ENCODE measurements at regions not wholly inside any gene's neighbourhood (a gene's known extent, or its start where the extent isn't known, plus 50 kb on each side); places are given as distances from the start of the nearest gene placed in this dataset.
"Not testable (repeated sequence)": the region's sequence is repeated elsewhere in the genome, so short reads cannot be mapped to it uniquely, and the experiment has no call there.

DNA sequence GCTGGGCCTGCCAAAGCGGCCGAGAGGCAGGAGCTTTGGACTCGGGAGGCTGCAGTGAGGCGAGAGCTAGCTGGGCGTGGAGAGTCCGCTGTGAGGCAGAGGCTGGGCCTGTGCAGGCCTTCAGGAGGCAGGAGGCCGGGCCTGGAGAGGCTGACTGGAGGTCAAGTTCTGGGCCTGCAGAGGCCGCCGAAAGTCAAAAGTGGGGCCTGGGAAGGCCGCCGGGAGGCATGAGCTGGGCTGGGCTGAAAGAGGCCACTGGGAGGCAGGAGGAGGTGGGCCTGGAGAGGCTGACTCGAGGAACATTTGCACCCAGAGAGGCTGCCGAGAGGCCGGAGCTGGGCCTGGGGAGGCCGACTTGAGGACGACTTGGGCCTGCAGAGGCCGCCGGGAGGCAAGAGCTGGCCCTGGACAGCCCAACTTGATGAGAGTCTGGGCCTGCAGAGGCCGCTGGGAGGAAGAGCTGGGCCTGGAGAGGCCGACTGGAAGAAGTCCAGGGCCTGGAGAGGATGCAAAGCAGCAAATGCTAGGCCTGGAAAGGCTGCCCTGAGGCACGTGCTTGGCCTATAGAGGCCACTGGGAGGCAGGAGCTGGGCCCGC is 72.7 kb upstream of the COBL start:
- not testable (repeated sequence) for DNase-seq

DNA sequence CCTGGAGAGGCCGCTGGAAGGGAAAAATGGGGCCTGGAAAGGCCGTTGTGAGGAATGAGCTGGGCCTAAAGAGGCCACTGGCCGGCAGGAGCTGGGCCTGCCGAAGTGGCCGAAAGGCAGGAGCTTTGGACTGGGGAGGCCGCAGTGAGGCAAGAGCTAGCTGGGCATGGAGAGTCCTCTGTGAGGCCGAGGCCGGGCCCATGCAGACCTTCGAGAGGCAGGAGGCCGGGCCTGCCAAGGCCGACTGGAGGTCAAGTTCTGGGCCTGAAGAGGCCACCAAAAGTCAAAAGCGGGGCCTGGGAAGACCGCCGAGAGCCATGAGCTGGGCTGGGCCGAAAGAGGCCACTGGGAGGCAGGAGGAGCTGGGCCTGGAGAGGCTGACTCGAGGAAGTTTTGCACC is 71.6 kb upstream of the COBL start:
- not testable (repeated sequence) for DNase-seq

DNA sequence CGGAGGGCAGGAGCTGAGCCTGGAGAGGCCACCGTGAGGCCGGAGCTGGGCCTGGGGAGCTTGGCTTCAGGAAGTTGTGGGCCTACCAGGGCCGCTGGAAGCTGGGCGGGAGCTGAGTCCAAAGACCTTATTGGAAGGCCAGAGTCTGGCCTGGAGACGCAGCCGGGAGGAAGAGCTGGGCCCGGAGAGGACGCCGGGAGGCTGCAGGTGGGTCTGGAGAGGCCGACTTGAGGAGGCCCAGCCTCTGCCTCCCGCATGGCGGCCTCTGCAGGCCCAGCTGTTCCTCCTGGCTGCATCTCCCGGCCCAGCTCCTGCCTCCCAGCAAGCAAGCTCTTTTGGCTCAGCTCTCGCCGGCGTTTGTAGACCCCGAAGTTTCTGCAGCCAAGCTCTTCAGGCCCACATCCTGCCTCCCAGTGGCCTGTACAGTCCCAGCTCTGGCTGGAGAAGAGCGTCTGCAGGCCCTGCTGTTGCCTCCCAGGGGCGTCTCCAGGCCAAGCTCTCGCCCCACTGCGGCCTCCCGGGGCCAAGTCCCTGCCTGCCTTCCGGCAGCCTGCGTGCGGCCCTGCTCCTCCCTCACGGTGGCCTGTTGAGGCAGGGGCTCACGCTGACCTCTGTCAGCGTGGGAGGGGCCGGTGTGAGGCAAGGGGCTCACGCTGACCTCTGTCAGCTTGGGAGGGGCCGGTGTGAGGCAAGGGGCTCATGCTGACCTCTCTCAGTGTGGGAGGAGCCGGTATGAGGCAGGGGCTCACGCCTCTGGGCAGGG is 70.4 kb upstream of the COBL start:
- DNase-seq, result not testable (repeated sequence)

DNA sequence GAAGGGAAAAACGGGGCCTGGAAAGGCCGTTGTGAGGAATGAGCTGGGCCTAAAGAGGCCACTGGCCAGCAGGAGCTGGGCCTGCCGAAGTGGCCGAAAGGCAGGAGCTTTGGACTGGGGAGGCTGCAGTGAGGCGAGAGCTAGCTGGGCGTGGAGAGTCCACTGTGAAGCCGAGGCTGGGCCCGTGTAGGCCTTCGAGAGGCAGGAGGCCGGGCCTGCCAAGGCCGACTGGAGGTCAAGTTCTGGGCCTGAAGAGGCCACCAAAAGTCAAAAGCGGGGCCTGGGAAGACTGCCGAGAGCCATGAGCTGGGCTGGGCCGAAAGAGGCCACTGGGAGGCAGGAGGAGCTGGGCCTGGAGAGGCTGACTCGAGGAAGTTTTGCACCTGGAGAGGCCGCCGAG is 69.6 kb upstream of the COBL start:
- DNase-seq, result not testable (repeated sequence)

DNA sequence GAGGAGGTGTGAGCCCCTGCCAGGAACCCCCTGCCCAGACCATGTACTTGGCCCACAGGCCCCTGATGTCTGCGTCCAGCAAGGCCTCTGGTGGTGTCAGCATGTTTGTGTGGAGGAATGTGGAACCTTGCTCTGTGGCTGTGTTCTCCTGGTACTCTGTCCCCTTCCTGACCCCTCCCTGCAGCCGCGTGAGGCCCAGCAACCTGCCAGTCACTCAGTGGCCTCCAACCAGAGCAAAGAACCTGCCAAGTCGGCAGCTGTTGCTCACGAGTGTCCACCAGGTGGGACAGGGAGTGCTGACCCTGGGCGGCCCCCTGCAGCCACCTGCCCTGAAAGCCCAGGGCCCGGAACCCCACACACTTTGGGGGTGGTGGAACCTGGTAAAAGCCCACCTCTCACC is 65.6 kb upstream of the COBL start:
- not testable (repeated sequence) for DNase-seq

DNA sequence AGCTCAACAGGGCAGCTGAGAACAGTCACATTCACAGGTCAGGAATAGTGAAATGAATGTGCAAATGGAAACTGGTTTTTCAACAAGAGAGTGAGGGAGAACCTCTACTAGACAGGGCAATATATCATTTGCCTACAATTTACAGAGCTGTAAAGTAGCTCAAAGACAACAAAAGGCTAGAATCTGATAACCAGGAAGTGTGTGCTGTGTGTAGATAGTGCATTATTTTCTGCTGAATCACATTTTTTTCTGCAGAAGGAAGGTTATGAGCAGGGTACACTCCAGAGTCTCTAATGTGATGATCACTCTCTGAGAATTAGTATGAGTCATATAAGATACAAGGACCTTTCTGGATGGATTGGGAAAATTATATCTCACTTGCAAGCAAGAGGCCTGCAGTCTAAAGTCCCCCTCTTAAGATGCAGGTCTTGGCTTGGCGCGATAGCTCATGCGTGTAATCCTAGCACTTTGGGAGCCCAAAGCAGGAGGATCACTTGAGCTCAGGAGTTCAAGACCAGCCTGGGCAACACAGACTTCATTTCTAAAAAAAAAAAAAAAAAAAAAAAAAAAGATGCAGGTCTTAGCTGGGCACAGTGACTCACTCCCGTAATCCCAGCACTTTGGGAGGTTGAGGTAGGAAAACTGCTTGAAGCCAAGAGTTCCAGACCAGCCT is 59.9 kb upstream of the COBL start:
- DNase-seq, result no peak

DNA sequence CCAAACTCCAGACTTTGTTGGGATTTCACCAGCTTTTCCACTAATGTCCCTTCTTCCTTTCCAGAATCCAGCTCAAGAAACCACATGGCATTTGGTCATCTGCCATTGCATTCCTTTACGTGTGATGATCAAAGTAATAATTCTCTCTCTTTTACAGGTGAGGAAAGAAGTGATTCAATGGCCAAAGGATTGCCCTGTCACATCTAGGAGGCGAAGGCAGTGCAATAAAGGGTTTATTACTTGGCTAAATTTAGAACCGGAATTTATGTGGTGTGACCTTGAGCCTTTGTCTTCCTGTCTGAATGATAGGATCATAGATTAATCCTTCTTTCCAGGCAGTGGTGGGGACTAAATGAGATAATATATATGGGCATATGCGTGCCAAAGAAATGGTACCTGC is 58.3 kb upstream of the COBL start:
- DNase-seq, result no peak

DNA sequence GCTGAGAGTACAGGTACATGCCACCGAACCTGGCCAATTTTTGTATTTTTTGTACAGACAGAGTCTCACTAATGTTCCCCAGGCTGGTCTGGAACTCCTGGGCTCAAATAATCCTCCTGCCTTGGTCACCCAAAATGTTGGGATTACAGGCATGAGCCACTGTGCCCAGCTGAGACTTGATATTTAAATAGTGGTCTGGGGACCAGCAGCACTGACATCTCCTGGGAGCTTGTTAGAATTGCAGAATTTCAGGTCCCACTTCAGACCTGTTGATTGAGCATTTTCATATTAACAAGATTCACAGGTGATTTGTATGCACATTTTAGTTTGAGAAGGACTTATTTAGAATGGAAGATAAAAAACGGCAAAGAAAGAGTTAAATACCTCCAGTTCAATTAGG is 57.0 kb upstream of the COBL start:
- DNase-seq, result not testable (repeated sequence)

DNA sequence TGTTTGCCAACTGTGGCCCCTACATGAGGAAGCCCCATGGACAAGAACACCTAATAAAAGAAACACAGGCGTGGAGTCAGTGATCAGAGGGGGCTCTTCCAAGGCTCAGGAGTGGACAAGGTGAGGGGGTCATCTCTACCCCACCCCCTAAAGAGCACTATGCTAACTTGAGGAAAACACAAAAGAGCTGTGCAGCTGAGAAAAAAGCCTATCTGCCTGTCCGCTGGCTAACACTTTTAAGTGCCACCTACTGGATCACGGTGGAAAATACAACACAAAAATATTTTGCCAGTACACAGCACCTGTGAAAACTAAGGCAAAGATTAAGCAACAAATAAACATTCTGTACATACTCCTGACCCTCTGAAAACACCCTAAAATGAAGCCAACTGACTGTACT is 53.1 kb upstream of the COBL start:
- no peak for DNase-seq

DNA sequence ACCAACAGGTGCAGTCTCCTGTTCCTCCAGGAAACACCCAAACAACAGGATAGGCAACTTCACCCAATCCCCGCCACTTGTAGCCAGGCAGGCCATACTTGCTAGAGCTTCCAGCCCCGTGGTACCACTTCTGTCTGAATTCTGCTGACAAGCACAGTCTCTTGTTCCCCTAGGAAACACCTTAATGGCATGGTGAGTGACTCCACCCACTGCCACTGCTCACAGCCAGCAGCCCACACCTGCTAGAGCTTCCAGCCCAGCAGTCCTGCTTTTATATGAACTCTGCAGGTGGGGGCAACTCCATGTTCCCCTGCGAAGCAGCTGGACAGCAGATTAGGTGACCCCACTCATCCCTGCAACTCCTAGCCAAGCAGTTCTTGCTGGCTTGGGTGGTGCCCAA is 52.6 kb upstream of the COBL start:
- DNase-seq, result not testable (repeated sequence)

DNA sequence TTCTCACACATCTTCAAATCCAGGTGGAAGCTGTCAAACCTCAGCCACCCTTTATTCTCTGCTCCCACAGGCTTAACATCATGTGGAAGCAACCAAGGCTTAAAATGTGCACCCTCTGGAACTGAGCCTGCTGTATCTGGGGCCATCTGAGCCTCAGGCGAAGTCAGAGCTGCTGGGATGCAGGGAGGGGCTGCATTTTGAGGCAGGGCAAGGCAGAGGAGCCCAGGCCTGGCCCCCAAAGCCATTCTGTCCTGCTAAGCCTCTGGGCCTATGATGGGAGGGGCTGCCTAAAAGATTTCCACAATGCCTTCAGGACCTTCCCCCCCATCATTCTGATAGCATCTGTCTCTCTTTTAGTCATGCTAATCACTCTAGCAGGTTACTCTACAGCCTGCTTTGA is 51.7 kb upstream of the COBL start:
- no peak for DNase-seq

DNA sequence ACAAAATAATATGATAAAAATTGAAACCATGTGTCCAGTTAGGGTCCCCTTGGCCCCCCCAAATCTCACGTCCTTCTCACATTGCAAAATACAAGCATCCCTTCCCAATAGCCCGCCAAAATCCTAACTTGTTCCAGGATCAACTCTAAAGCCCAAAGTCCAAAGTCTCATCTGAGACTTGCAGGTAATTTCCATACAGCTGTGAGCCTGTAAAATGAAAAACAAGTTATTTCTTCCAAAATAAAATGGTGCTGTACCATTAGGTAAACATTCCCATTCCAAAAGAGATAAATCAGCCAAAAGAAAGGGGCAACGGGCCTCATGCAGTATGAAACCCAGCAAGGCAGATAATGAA is 51.0 kb upstream of the COBL start:
- no peak for DNase-seq

DNA sequence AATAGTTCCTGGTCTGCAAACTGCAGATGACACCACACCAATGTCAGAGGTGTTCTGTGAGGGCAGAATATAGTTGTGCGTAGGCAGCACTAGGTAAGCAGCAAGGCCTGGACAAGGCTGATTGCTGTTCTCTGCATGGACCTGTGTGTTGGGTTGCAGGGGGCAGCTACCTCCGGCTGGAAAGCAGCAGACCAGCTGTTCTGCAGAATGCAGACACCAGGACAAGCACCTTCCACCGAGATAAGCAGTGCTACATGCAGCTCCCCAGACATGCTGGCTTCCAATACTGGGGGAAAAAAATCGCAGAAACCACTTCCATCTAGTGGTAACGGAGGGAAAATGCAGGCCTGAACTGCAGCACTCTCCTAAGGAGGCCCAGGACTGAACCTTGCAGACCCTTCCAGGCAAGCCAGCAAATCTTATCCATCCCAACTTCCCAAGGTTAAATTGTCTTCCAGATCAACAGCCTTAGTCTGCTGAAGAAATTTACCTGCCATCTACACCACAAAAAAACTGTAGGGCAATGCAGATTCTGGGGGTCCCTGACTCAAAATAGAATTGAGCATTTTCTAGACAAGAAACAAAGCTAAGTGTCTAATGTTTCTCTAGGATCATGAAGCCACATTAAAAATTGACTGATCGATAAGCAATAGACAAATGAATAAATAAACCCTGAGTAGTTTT is 50.5 kb upstream of the COBL start:
- no peak for DNase-seq
